SU-DHL-6 (cell line): ENCODE measurements at regions not wholly inside any gene's neighbourhood (a gene's known extent, or its start where the extent isn't known, plus 50 kb on each side); places are given as distances from the start of the nearest gene placed in this dataset.

Experiments used
- H2AFZ ChIP-seq: fragments of 200-600 bp; sonication (generic); 2 replicates; pipeline ENCODE4 v1.6.1; 2014; ENCODE audit warnings: low read depth, mild to moderate bottlenecking, moderate library complexity, mixed read lengths, antibody characterized with exemption, low read length; ENCODE audit not compliant: severe bottlenecking
- H3F3A ChIP-seq: fragments of 200-600 bp; shearing (Covaris generic); 2 replicates; pipeline ENCODE4 v1.6.0; 2016; ENCODE audit warnings: antibody characterized with exemption, mild to moderate bottlenecking; ENCODE audit not compliant: insufficient read depth
- H3K27ac ChIP-seq: fragments of 200-600 bp; sonication (generic); 2 replicates; pipeline ENCODE4 v1.5.1; 2016; ENCODE audit warnings: low read depth, mild to moderate bottlenecking, low read length, moderate library complexity, mixed read lengths
- H3K27me3 ChIP-seq: fragments of 200-600 bp; sonication (generic), shearing (Covaris generic); 2 replicates; pipeline ENCODE4 v1.6.0; 2014; ENCODE audit warnings: mild to moderate bottlenecking, low read length
- H3K36me3 ChIP-seq: fragments of 200-600 bp; sonication (generic); 2 replicates; pipeline ENCODE4 v1.6.1; 2014; ENCODE audit warnings: mild to moderate bottlenecking, low read length, mixed read lengths
- H3K4me2 ChIP-seq: fragments of 300-600, 200-600 bp; shearing (Covaris generic), sonication (generic); 2 replicates; pipeline ENCODE4 v1.6.0; 2014; ENCODE audit warnings: low read length, low read depth, mild to moderate bottlenecking; ENCODE audit not compliant: poor library complexity, severe bottlenecking
- H3K4me3 ChIP-seq: fragments of 200-600 bp; sonication (generic); 2 replicates; pipeline ENCODE4 v1.5.1; 2014; ENCODE audit warnings: antibody characterized with exemption, low read length, mild to moderate bottlenecking, mixed read lengths; ENCODE audit not compliant: insufficient read depth, poor library complexity, severe bottlenecking
- H3K79me2 ChIP-seq: fragments of 200-600 bp; sonication (generic); 2 replicates; pipeline ENCODE4 v1.6.1; 2014; ENCODE audit warnings: mild to moderate bottlenecking, low read length, moderate library complexity; ENCODE audit not compliant: insufficient read depth
- H3K9ac ChIP-seq: fragments of 200-600 bp; sonication (generic); 2 replicates; pipeline ENCODE4 v1.7.0; 2014; ENCODE audit warnings: mild to moderate bottlenecking, low read length
- H3K9me2 ChIP-seq: fragments of 200-600 bp; sonication (generic); replicated peaks from 2 replicates; pipeline ENCODE4 v1.6.1; 2014; ENCODE audit warnings: low read length; ENCODE audit not compliant: insufficient read depth
- H3K9me3 ChIP-seq: fragments of 200-600 bp; sonication (generic); 2 replicates; pipeline ENCODE4 v1.6.1; 2014; ENCODE audit warnings: low read length, mixed read lengths; ENCODE audit not compliant: insufficient read depth
- H4K20me1 ChIP-seq: fragments of 200-600 bp; sonication (generic); 2 replicates; pipeline ENCODE4 v1.6.1; 2014; ENCODE audit warnings: low read depth, mild to moderate bottlenecking, antibody characterized with exemption, low read length, moderate library complexity, mixed read lengths
- CTCF ChIP-seq: fragments of 200-600 bp; sonication (generic); IDR thresholded peaks from one replicate; pipeline ENCODE4 v1.5.1; 2017; ENCODE audit warnings: antibody characterized with exemption, mild to moderate bottlenecking, low read length, moderate library complexity; ENCODE audit not compliant: insufficient read depth, poor library complexity, severe bottlenecking
- EZH2phosphoT487 ChIP-seq: fragments of 200-600 bp; sonication (generic), shearing (Covaris generic); conservative IDR thresholded peaks from 2 replicates; pipeline ENCODE4 v1.6.1; 2018; ENCODE audit warnings: mild to moderate bottlenecking, antibody characterized with exemption, low read length, moderate library complexity, mixed read lengths

- H3K27me3 ChIP-seq = no peaks in the 10 kb centered on the region
- H3K79me2 ChIP-seq = no peaks in the 10 kb centered on the region
- H3F3A ChIP-seq = no peaks in the 10 kb centered on the region
- H3K4me2 ChIP-seq = no peak overlapping the region
- TF ChIP-seq EZH2phosphoT487 = no peak
- no peak for TF ChIP-seq CTCF
- no peaks in the 10 kb centered on the region for H4K20me1 ChIP-seq
- no peak overlapping the region for H3K9ac ChIP-seq
- H3K36me3 ChIP-seq = no peaks in the 10 kb centered on the region
- H3K27ac ChIP-seq = no peak overlapping the region
- H3K9me2 ChIP-seq = no peaks in the 10 kb centered on the region
- no peak overlapping the region for H3K4me3 ChIP-seq
- H3K9me3 ChIP-seq = no peaks in the 10 kb centered on the region
- H2AFZ ChIP-seq = no peak overlapping the region
Measured at GRCh38 chr4:114052227-114052626, 72.8 kb upstream of the ARSJ start.

- H3K4me2 ChIP-seq = no peak overlapping the region
- H3K27ac ChIP-seq = no peak overlapping the region
- H3K36me3 ChIP-seq = no peaks in the 10 kb centered on the region
- no peak overlapping the region for H3K4me3 ChIP-seq
- no peak for TF ChIP-seq EZH2phosphoT487
- no peak for TF ChIP-seq CTCF
- no peaks in the 10 kb centered on the region for H3K27me3 ChIP-seq
- no peaks in the 10 kb centered on the region for H3F3A ChIP-seq
- H4K20me1 ChIP-seq = no peaks in the 10 kb centered on the region
- no peaks in the 10 kb centered on the region for H3K9me2 ChIP-seq
- H3K9ac ChIP-seq = no peak overlapping the region
- H3K9me3 ChIP-seq = no peaks in the 10 kb centered on the region
- H2AFZ ChIP-seq = no peak overlapping the region
- no peaks in the 10 kb centered on the region for H3K79me2 ChIP-seq
Measured at GRCh38 chr4:114056599-114056998, 77.2 kb upstream of the ARSJ start.

- H3K36me3 ChIP-seq = no peaks in the 10 kb centered on the region
- H3K9me3 ChIP-seq = no peaks in the 10 kb centered on the region
- H3K4me2 ChIP-seq = no peak overlapping the region
- TF ChIP-seq EZH2phosphoT487 (no peak), CTCF (no peak)
- H3K4me3 ChIP-seq = no peak overlapping the region
- H3K9ac ChIP-seq = no peak overlapping the region
- no peaks in the 10 kb centered on the region for H4K20me1 ChIP-seq
- H3K9me2 ChIP-seq = no peaks in the 10 kb centered on the region
- H2AFZ ChIP-seq = no peak overlapping the region
- H3K79me2 ChIP-seq = no peaks in the 10 kb centered on the region
- H3K27ac ChIP-seq = no peak overlapping the region
- H3K27me3 ChIP-seq = no peaks in the 10 kb centered on the region
- H3F3A ChIP-seq = no peaks in the 10 kb centered on the region
Measured at GRCh38 chr4:114057746-114058145, 78.3 kb upstream of the ARSJ start.

- no peaks in the 10 kb centered on the region for H4K20me1 ChIP-seq
- H3K9me2 ChIP-seq = no peaks in the 10 kb centered on the region
- no peak overlapping the region for H2AFZ ChIP-seq
- H3K4me3 ChIP-seq = no peak overlapping the region
- H3K4me2 ChIP-seq = no peak overlapping the region
- no peak overlapping the region for H3K9ac ChIP-seq
- TF ChIP-seq CTCF = no peak
- no peak for TF ChIP-seq EZH2phosphoT487
- H3K9me3 ChIP-seq = no peaks in the 10 kb centered on the region
- H3K79me2 ChIP-seq = no peaks in the 10 kb centered on the region
- no peaks in the 10 kb centered on the region for H3K36me3 ChIP-seq
- H3F3A ChIP-seq = no peaks in the 10 kb centered on the region
- H3K27ac ChIP-seq = no peak overlapping the region
- H3K27me3 ChIP-seq = no peaks in the 10 kb centered on the region
Measured at GRCh38 chr4:114062499-114062898, 83.1 kb upstream of the ARSJ start.
